ENCODE measurements at regions not wholly inside any gene's neighbourhood (a gene's known extent, or its start where the extent isn't known, plus 50 kb on each side); places are given as distances from the start of the nearest gene placed in this dataset.

- no peak for TF ChIP-seq CTCF (IDR thresholded peaks at IDR 0.05; ENCODE audit: low read depth, low read length)
- H3K9me3 ChIP-seq (ENCODE audit: severe bottlenecking) = no peaks in the 10 kb centered on the region
- no peak for DNase-seq
- no peak overlapping the region for H3K27ac ChIP-seq
- no peaks in the 10 kb centered on the region for H3K36me3 ChIP-seq
- peaks cover 12% of the 10 kb centered on the region for H3K27me3 ChIP-seq (ENCODE audit: insufficient read depth, low read depth, severe bottlenecking)
- no peak overlapping the region for H3K4me3 ChIP-seq (ENCODE audit: low read depth, low read length)
Measured at GRCh38 chr10:43863859-43864591, 215.3 kb upstream of the ZNF32 start.

- no peak for TF ChIP-seq CTCF (IDR thresholded peaks at IDR 0.05; ENCODE audit: low read depth, low read length)
- H3K27ac ChIP-seq = no peak overlapping the region
Measured at GRCh38 chr10:43863270-43863669, 214.6 kb upstream of the ZNF32 start.

GRCh38 chr10:43862756-43863155 lies 214.1 kb upstream of the ZNF32 start:
- DNase-seq = no peak
- Histone ChIP-seq H3K27ac (no peak overlapping the region), H3K27me3 (ENCODE audit: insufficient read depth, low read depth, severe bottlenecking) (peaks cover 12% of the 10 kb centered on the region), H3K9me3 (ENCODE audit: severe bottlenecking) (no peaks in the 10 kb centered on the region), H3K36me3 (no peaks in the 10 kb centered on the region), H3K4me3 (ENCODE audit: low read depth, low read length) (no peak overlapping the region)
- TF ChIP-seq CTCF (IDR thresholded peaks at IDR 0.05; ENCODE audit: low read depth, low read length) = no peak

More at GRCh38 chr10:43863270-43863669, 214.6 kb upstream of the ZNF32 start:
- no peaks in the 10 kb centered on the region for H3K36me3 ChIP-seq
- no peaks in the 10 kb centered on the region for H3K9me3 ChIP-seq (ENCODE audit: severe bottlenecking)
- no peak for DNase-seq
- H3K4me3 ChIP-seq (ENCODE audit: low read depth, low read length) = no peak overlapping the region
- H3K27me3 ChIP-seq (ENCODE audit: insufficient read depth, low read depth, severe bottlenecking) = peaks cover 12% of the 10 kb centered on the region

GRCh38 chr10:43861966-43862751 lies 213.5 kb upstream of the ZNF32 start:
- TF ChIP-seq CTCF (IDR thresholded peaks at IDR 0.05; ENCODE audit: low read depth, low read length) = no peak
- Histone ChIP-seq H3K27me3 (ENCODE audit: insufficient read depth, low read depth, severe bottlenecking) (peaks cover 12% of the 10 kb centered on the region), H3K27ac (no peak overlapping the region), H3K36me3 (no peaks in the 10 kb centered on the region), H3K9me3 (ENCODE audit: severe bottlenecking) (no peaks in the 10 kb centered on the region), H3K4me3 (ENCODE audit: low read depth, low read length) (no peak overlapping the region)
- no peak for DNase-seq

- Histone ChIP-seq H3K27me3 (ENCODE audit: insufficient read depth, low read depth, severe bottlenecking) (peaks cover 2% of the 10 kb centered on the region), H3K4me3 (ENCODE audit: low read depth, low read length) (no peak overlapping the region), H3K27ac (no peak overlapping the region)
Measured at GRCh38 chr10:43859016-43859525, 210.4 kb upstream of the ZNF32 start.

More at GRCh38 chr10:43859016-43859525, 210.4 kb upstream of the ZNF32 start:
- H3K36me3 ChIP-seq = no peaks in the 10 kb centered on the region
- no peaks in the 10 kb centered on the region for H3K9me3 ChIP-seq (ENCODE audit: severe bottlenecking)
- no peak for DNase-seq
- no peak for TF ChIP-seq CTCF (IDR thresholded peaks at IDR 0.05; ENCODE audit: low read depth, low read length)

Data from WERI-Rb-1 (cell line).